DOHH2 (cell line): ENCODE measurements at regions not wholly inside any gene's neighbourhood (a gene's known extent, or its start where the extent isn't known, plus 50 kb on each side); places are given as distances from the start of the nearest gene placed in this dataset.

ENCODE experiments used
- CTCF ChIP-seq: fragments of 200-600 bp; sonication (generic); IDR thresholded peaks from one replicate; pipeline ENCODE4 v1.5.1; 2014; ENCODE audit warnings: antibody characterized with exemption, mild to moderate bottlenecking, low read depth, low read length; ENCODE audit not compliant: poor library complexity, severe bottlenecking
- EZH2phosphoT487 ChIP-seq: fragments of 200-600 bp; sonication (generic); IDR thresholded peaks from 2 replicates; pipeline ENCODE4 v1.6.1; 2017; ENCODE audit warnings: borderline replicate concordance, mild to moderate bottlenecking, antibody characterized with exemption, low read length, moderate library complexity, mixed read lengths

- TF ChIP-seq EZH2phosphoT487 (no peak), CTCF (no peak)
Measured at GRCh38 chr12:94033784-94034183, 114.6 kb upstream of the PLXNC1 start.
